Fibroblast of lung (primary cell): ENCODE measurements at regions not wholly inside any gene's neighbourhood (a gene's known extent, or its start where the extent isn't known, plus 50 kb on each side); places are given as distances from the start of the nearest gene placed in this dataset.

ENCODE experiments used
- DNase-seq, 2 donors: peaks; one replicate each; pipeline versions ENCODE4 v3.0.0 to v3.0.0-alpha.2; 2010; ENCODE audit warnings: low read depth in 2 of 2
- H2AFZ ChIP-seq: 2 replicates; pipeline ENCODE4 v1.5.1; 2012; ENCODE audit warnings: low read length, control low read depth, inconsistent platforms
- H3K27ac ChIP-seq: 2 replicates; pipeline ENCODE4 v1.5.1; 2011; ENCODE audit warnings: low read length, control low read depth; ENCODE audit not compliant: insufficient read depth
- H3K27me3 ChIP-seq: 2 replicates; pipeline ENCODE4 v1.5.1; 2011; ENCODE audit warnings: mild to moderate bottlenecking, low read length; ENCODE audit not compliant: control insufficient read depth, insufficient read depth
- H3K36me3 ChIP-seq: 2 replicates; pipeline ENCODE4 v1.5.1; 2011; ENCODE audit warnings: low read length; ENCODE audit not compliant: control insufficient read depth, insufficient read depth
- H3K4me1 ChIP-seq: 2 replicates; pipeline ENCODE4 v1.5.1; 2011; ENCODE audit warnings: low read length; ENCODE audit not compliant: control insufficient read depth, insufficient read depth; ENCODE audit errors: extremely low read depth
- H3K4me2 ChIP-seq: 2 replicates; pipeline ENCODE4 v1.5.1; 2011; ENCODE audit warnings: low read length, control low read depth; ENCODE audit not compliant: insufficient read depth; ENCODE audit errors: extremely low read depth
- H3K4me3 ChIP-seq, 4 experiments: fragments of 200-600 bp in 1 of 4; sonication (generic) in 1 of 4; replicated peaks in 1 of 4; 2 replicates each; pipeline ENCODE4 v1.5.1; 2011 to 2016; ENCODE audit warnings: low read length in 4 of 4, low read depth in 3 of 4, mild to moderate bottlenecking in 3 of 4, control low read depth in 2 of 4, inconsistent platforms in 1 of 4, mixed read lengths in 1 of 4; ENCODE audit not compliant: insufficient read depth in 1 of 4; ENCODE audit errors: control extremely low read depth in 1 of 4
- H3K79me2 ChIP-seq: 2 replicates; pipeline ENCODE4 v1.5.1; 2012; ENCODE audit warnings: mild to moderate bottlenecking, low read length, inconsistent platforms; ENCODE audit not compliant: control insufficient read depth, insufficient read depth
- H3K9ac ChIP-seq: 2 replicates; pipeline ENCODE4 v1.5.1; 2011; ENCODE audit warnings: mild to moderate bottlenecking, low read length, control low read depth; ENCODE audit not compliant: insufficient read depth
- H3K9me3 ChIP-seq: 2 replicates; pipeline ENCODE4 v1.5.1; 2012; ENCODE audit warnings: low read depth, low read length; ENCODE audit not compliant: control insufficient read depth, insufficient read depth
- H4K20me1 ChIP-seq: 2 replicates; pipeline ENCODE4 v1.5.1; 2011; ENCODE audit warnings: low read length; ENCODE audit not compliant: control insufficient read depth, insufficient read depth; ENCODE audit errors: extremely low read depth
- CTCF ChIP-seq, 2 donors: IDR thresholded peaks in 1 of 2; conservative IDR thresholded peaks in 1 of 2; 1 replicate in 1 of 2; 2 replicates in 1 of 2; pipeline ENCODE4 v1.5.1; 2011 to 2012; ENCODE audit warnings: low read length in 2 of 2, control low read depth in 1 of 2, inconsistent platforms in 1 of 2, low read depth in 1 of 2, mild to moderate bottlenecking in 1 of 2
- EZH2 ChIP-seq: IDR thresholded peaks from 2 replicates; pipeline ENCODE4 v1.5.1; 2012; ENCODE audit warnings: low read length, control low read depth, mild to moderate bottlenecking; ENCODE audit errors: missing control alignments

- no peak for DNase-seq
- Histone ChIP-seq H3K9me3 (no peaks in the 10 kb centered on the region), H3K27ac (no peak overlapping the region), H3K4me1 (peaks cover 7% of the 10 kb centered on the region), H3K36me3 (no peaks in the 10 kb centered on the region), H3K4me2 (no peak overlapping the region), H3K79me2 (no peaks in the 10 kb centered on the region), H3K27me3 (no peaks in the 10 kb centered on the region), H4K20me1 (no peaks in the 10 kb centered on the region), H3K9ac (no peak overlapping the region), H2AFZ (no peak overlapping the region), H3K4me3 (no peak overlapping the region)
- TF ChIP-seq CTCF (conservative IDR thresholded peaks at IDR 0.05 in 1 of 2, IDR thresholded peaks at IDR 0.05 in 1 of 2; ENCODE audit: low read depth in 1 of 2, low read length in 2 of 2) (no peak), EZH2 (no peak)
These were observed 162.8 kb upstream of the CDYL start for GRCh38 chr6:4613381-4613780.

GRCh38 chr6:4612636-4613171, 163.5 kb upstream of the CDYL start:
- peaks cover 7% of the 10 kb centered on the region for H3K4me1 ChIP-seq
- TF ChIP-seq EZH2 (no peak), CTCF (conservative IDR thresholded peaks at IDR 0.05 in 1 of 2, IDR thresholded peaks at IDR 0.05 in 1 of 2; ENCODE audit: low read depth in 1 of 2, low read length in 2 of 2) (no peak)
- H2AFZ ChIP-seq: no peak overlapping the region
- H3K9ac ChIP-seq: no peak overlapping the region
- no peaks in the 10 kb centered on the region for H3K27me3 ChIP-seq
- no peaks in the 10 kb centered on the region for H3K9me3 ChIP-seq
- H3K4me3 ChIP-seq: no peak overlapping the region
- no peaks in the 10 kb centered on the region for H4K20me1 ChIP-seq
- no peaks in the 10 kb centered on the region for H3K79me2 ChIP-seq
- H3K27ac ChIP-seq: peak overlapping the region; percentile 16
- H3K36me3 ChIP-seq: no peaks in the 10 kb centered on the region
- H3K4me2 ChIP-seq: no peak overlapping the region
- peak in 1 of 2 donors; percentile 36 for DNase-seq

- DNase-seq: no peak
- H3K4me2 ChIP-seq: no peak overlapping the region
- no peak overlapping the region for H3K27ac ChIP-seq
- H3K9me3 ChIP-seq: no peaks in the 10 kb centered on the region
- H4K20me1 ChIP-seq: no peaks in the 10 kb centered on the region
- H3K27me3 ChIP-seq: no peaks in the 10 kb centered on the region
- no peak overlapping the region for H2AFZ ChIP-seq
- H3K4me1 ChIP-seq: peaks cover 10% of the 10 kb centered on the region
- H3K79me2 ChIP-seq: no peaks in the 10 kb centered on the region
- no peak overlapping the region for H3K9ac ChIP-seq
- no peak overlapping the region for H3K4me3 ChIP-seq
- H3K36me3 ChIP-seq: no peaks in the 10 kb centered on the region
- TF ChIP-seq CTCF (conservative IDR thresholded peaks at IDR 0.05 in 1 of 2, IDR thresholded peaks at IDR 0.05 in 1 of 2; ENCODE audit: low read depth in 1 of 2, low read length in 2 of 2) (no peak), EZH2 (no peak)
These were observed 164.6 kb upstream of the CDYL start for GRCh38 chr6:4611429-4612129.
